HepG2 (cell line): ENCODE measurements at regions not wholly inside any gene's neighbourhood (a gene's known extent, or its start where the extent isn't known, plus 50 kb on each side); places are given as distances from the start of the nearest gene placed in this dataset.

Experiments
- KLF6 ChIP-seq: IDR thresholded peaks from 2 replicates; pipeline ENCODE4 v1.8.0; 2016; ENCODE audit warnings: missing biosample characterization, missing genetic modification reagents
- ZKSCAN1 ChIP-seq: fragments of 150-350 bp; IDR thresholded peaks from 2 replicates; pipeline ENCODE4 v1.6.1; 2014; ENCODE audit warnings: low read length
- ZNF576 ChIP-seq: sonication (generic); formaldehyde crosslinking; IDR thresholded peaks from 2 replicates; pipeline ENCODE4 v1.4.0; 2020; ENCODE audit warnings: mild to moderate bottlenecking, missing genetic modification reagents
- ZSCAN25 ChIP-seq: sonication (generic); formaldehyde crosslinking; IDR thresholded peaks from 2 replicates; pipeline ENCODE4 v1.8.0; 2022; ENCODE audit warnings: mild to moderate bottlenecking, missing genetic modification reagents
- TF ChIP-seq, protein P1 (sequence below): sonication (generic); formaldehyde crosslinking; IDR thresholded peaks from 2 replicates; pipeline ENCODE4 v1.5.0; 2020; ENCODE audit warnings: mild to moderate bottlenecking, missing genetic modification reagents, borderline replicate concordance

GRCh38 chr18:24757134-24757533 lies 296.7 kb downstream of the HRH4 start:
- TF ChIP-seq, protein P1, sequence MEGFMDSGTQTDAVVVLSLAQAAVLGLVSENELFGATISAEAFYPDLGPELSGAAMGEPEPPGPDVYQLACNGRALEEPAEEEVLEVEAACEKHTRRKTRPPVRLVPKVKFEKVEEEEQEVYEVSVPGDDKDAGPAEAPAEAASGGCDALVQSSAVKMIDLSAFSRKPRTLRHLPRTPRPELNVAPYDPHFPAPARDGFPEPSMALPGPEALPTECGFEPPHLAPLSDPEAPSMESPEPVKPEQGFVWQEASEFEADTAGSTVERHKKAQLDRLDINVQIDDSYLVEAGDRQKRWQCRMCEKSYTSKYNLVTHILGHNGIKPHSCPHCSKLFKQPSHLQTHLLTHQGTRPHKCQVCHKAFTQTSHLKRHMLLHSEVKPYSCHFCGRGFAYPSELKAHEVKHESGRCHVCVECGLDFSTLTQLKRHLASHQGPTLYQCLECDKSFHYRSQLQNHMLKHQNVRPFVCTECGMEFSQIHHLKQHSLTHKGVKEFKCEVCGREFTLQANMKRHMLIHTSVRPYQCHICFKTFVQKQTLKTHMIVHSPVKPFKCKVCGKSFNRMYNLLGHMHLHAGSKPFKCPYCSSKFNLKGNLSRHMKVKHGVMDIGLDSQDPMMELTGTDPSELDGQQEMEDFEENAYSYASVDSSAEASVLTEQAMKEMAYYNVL = no peak
- TF ChIP-seq ZNF576 (CRISPR knock-in tag) = no peak
- no peak for TF ChIP-seq ZKSCAN1
- no peak for TF ChIP-seq KLF6 (CRISPR knock-in tag)
- TF ChIP-seq ZSCAN25 (CRISPR knock-in tag) = no peak
